ENCODE measurements at regions not wholly inside any gene's neighbourhood (a gene's known extent, or its start where the extent isn't known, plus 50 kb on each side); places are given as distances from the start of the nearest gene placed in this dataset.

DNA sequence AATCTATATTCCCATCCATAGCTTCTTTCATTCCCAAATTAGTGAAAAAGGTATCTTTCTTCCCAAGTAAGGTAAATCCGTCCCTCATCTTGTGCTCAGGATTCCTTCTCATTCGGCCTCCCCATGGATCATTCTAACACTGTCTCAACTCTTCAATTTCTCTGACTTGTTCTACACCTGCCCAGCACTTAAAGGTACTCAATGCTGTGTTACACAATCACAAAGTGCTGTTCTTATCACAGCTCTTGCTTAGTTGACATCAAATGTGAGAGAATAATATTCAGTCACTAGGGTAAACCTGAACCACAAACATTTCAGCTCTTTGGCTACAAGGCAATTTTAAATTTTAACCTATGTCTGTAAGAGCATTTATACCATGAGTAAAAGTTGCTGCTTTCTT, 94.8 kb downstream of the DIRAS3 start:
- Mint-ChIP-seq H3K27ac (peak overlapping the region; percentile 32 to 74 (median 65)), H3K27me3 (ENCODE audit: low read depth) (no peaks in the 10 kb centered on the region), H3K36me3 (ENCODE audit: low read depth) (no peaks in the 10 kb centered on the region), H3K4me3 (no peak overlapping the region), H3K9me3 (no peaks in the 10 kb centered on the region), H3K4me1 (peaks cover 34% of the 10 kb centered on the region)
- TF ChIP-seq, protein P1, sequence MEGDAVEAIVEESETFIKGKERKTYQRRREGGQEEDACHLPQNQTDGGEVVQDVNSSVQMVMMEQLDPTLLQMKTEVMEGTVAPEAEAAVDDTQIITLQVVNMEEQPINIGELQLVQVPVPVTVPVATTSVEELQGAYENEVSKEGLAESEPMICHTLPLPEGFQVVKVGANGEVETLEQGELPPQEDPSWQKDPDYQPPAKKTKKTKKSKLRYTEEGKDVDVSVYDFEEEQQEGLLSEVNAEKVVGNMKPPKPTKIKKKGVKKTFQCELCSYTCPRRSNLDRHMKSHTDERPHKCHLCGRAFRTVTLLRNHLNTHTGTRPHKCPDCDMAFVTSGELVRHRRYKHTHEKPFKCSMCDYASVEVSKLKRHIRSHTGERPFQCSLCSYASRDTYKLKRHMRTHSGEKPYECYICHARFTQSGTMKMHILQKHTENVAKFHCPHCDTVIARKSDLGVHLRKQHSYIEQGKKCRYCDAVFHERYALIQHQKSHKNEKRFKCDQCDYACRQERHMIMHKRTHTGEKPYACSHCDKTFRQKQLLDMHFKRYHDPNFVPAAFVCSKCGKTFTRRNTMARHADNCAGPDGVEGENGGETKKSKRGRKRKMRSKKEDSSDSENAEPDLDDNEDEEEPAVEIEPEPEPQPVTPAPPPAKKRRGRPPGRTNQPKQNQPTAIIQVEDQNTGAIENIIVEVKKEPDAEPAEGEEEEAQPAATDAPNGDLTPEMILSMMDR (IDR thresholded peaks at IDR 0.05; ENCODE audit: unreplicated experiment in 3 of 3) = no peak

DNA sequence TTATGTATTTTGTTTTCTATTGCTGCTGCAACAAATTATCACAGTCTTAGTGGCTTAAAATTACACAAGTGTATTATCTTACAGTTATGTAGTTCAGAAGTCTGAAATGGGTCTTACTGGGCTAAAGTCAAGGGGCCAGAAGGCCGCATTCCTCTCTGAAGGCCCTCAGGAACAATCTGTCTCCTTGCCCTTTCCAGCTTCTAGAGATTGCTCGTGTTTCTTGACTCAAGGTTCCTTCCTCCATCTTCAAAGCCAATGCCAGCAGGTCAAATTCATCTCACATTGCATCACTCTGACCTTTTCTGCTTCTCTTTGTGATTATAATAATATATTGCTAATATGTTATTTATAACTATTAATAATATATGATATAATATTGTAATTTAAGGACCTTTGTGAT, 97.1 kb downstream of the DIRAS3 start:
- TF ChIP-seq, protein P1 (IDR thresholded peaks at IDR 0.05; ENCODE audit: unreplicated experiment in 3 of 3) = no peak
- Mint-ChIP-seq H3K27me3 (ENCODE audit: low read depth) (no peaks in the 10 kb centered on the region), H3K36me3 (ENCODE audit: low read depth) (no peaks in the 10 kb centered on the region), H3K27ac (no peak overlapping the region), H3K9me3 (no peaks in the 10 kb centered on the region), H3K4me3 (no peak overlapping the region), H3K4me1 (peaks cover 34% of the 10 kb centered on the region)

DNA sequence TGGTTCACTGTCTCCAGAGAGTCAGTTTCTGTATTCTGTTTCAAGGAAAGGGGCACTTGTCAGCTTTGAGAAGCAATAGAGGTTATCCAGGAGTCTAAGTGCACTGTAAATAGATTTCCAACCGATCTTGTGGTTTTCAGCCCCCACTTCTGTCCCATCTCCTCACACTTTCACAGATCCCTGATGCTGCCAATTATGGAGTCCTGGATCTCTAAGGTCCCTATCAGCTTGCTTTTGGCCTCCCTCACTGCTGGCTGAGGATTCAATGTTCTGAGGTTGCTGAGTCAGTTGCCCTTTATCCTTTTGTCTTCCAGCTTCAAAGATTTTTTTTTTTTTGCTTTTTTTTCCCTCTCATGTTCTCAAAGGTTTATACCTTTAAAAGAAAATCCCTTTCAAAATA, 98.4 kb downstream of the DIRAS3 start:
- H3K9me3 Mint-ChIP-seq = no peaks in the 10 kb centered on the region
- TF ChIP-seq, protein P1 (IDR thresholded peaks at IDR 0.05; ENCODE audit: unreplicated experiment in 3 of 3) = no peak
- no peaks in the 10 kb centered on the region for H3K36me3 Mint-ChIP-seq (ENCODE audit: low read depth)
- H3K27me3 Mint-ChIP-seq (ENCODE audit: low read depth) = no peaks in the 10 kb centered on the region
- no peak overlapping the region for H3K4me3 Mint-ChIP-seq
- peaks cover 26% of the 10 kb centered on the region for H3K4me1 Mint-ChIP-seq
- H3K27ac Mint-ChIP-seq = peak overlapping the region in 1 of 3 experiments; percentile 8

DNA sequence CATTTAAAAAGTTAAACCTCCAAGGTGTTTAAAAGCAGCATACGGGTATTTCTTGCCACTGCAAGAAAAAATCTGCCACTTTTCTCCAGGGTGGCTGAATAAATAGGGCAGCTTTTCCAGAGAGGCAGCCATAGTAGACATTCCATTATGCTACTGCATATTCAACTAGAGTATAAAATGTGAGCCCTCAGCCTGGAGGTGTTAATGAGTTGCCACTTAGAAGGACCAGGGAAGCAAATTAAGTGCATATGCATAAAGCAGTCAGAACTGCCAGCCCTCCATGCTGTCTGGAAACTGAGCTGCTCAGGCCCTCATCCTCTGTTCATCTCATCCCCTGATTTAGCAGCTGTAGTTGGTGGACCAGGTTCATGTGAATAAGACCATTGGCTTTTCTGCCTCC, 99.4 kb downstream of the DIRAS3 start:
- Mint-ChIP-seq H3K4me3 (no peak overlapping the region), H3K27ac (no peak overlapping the region), H3K27me3 (ENCODE audit: low read depth) (no peaks in the 10 kb centered on the region), H3K36me3 (ENCODE audit: low read depth) (no peaks in the 10 kb centered on the region), H3K9me3 (no peaks in the 10 kb centered on the region), H3K4me1 (peaks cover 15% of the 10 kb centered on the region)
- TF ChIP-seq, protein P1 (IDR thresholded peaks at IDR 0.05; ENCODE audit: unreplicated experiment in 3 of 3) = no peak

DNA sequence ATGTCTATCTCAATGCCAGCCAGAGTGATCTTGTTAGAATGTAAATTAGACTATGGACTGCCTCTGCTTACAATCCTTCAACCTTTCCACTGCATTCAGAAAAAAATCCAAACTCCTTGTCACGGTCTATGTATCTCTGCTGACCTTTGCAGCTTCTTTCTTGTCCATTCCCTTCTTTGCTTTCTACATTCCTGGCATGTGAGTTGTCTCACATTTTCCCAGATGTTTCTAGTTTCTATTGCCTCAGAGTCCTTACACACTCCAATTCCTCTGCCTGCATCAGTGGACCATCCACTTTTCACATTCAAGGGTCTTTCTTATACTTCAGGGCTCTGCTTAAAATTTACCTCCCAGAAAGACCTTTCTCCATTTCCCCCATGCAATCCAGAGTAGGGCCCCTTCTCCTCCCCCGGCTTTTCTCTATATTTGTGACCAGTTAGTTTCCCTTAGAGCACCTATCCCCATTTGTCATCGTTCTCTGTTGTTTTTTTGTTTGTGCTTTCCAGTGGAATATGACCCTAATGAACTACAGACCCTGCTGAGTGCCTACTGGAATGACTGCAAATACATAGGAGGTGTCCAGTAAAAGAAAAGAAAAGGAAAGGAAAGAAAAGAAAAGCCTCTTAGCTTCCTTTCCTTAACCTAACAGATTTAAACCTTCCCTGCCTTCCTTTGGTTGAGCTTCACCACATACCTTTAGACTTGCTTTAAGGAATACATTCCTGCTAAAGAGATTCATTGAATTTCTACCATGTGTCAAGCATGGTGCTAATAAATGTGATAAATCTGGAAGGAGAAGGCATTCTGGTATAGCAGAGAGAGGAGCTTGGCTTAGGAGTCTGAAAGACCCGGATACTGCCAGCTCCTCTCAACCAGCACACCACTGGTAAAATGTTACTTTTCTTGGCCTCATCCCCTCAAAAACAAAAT, 102.0 kb downstream of the DIRAS3 start:
- H3K4me1 Mint-ChIP-seq = peaks cover 7% of the 10 kb centered on the region
- H3K9me3 Mint-ChIP-seq = no peaks in the 10 kb centered on the region
- no peaks in the 10 kb centered on the region for H3K36me3 Mint-ChIP-seq (ENCODE audit: low read depth)
- TF ChIP-seq, protein P1 (IDR thresholded peaks at IDR 0.05; ENCODE audit: unreplicated experiment in 3 of 3) = no peak
- no peak overlapping the region for H3K27ac Mint-ChIP-seq
- no peaks in the 10 kb centered on the region for H3K27me3 Mint-ChIP-seq (ENCODE audit: low read depth)
- H3K4me3 Mint-ChIP-seq = no peak overlapping the region

DNA sequence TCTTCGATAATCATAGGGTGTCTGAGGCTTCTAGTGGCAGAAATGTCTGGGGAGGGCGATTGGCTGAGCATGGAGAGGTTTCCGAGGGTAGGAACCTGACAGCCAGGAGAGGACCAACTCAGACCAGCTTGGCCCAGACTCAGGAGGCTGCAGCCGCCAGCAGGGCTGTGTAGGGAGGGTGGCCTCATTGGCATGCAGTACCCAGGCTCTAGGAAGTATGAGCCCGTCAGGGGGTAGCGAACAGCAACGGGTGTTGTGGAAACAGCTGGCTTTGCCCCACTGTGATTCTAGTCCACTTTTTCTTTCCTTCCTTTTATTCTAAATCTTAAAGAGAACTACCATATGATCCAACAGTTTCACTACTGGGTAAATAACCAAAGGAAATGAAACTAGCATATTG, 103.3 kb downstream of the DIRAS3 start:
- no peak overlapping the region for H3K4me3 Mint-ChIP-seq
- H3K27me3 Mint-ChIP-seq (ENCODE audit: low read depth) = no peaks in the 10 kb centered on the region
- H3K4me1 Mint-ChIP-seq = peaks cover 9% of the 10 kb centered on the region
- H3K27ac Mint-ChIP-seq = no peak overlapping the region
- H3K9me3 Mint-ChIP-seq = no peaks in the 10 kb centered on the region
- TF ChIP-seq, protein P1 (IDR thresholded peaks at IDR 0.05; ENCODE audit: unreplicated experiment in 3 of 3) = no peak
- no peaks in the 10 kb centered on the region for H3K36me3 Mint-ChIP-seq (ENCODE audit: low read depth)
